ENCODE measurements at regions not wholly inside any gene's neighbourhood (a gene's known extent, or its start where the extent isn't known, plus 50 kb on each side); places are given as distances from the start of the nearest gene placed in this dataset.
"Not testable (repeated sequence)": the region's sequence is repeated elsewhere in the genome, so short reads cannot be mapped to it uniquely, and the experiment has no call there.

- not testable (repeated sequence) for H3K27me3 ChIP-seq (ENCODE audit: control insufficient read depth in 1 of 2, insufficient read depth in 2 of 2, low read length in 2 of 2); H3K9me3 ChIP-seq (ENCODE audit: low read length); H3K36me3 ChIP-seq (ENCODE audit: insufficient read depth, low read length); H3K27ac ChIP-seq (ENCODE audit: low read depth, low read length); H3K9ac ChIP-seq (ENCODE audit: low read length); H3K4me3 ChIP-seq (ENCODE audit: low read depth in 1 of 2, low read length in 2 of 2)
- H3K4me1 ChIP-seq (ENCODE audit: insufficient read depth, low read length), result peaks cover 28% of the 10 kb centered on the region
Measured at GRCh38 chr16:88240118-88240517, 142.6 kb upstream of the ZNF469 start.

- H3K4me3 ChIP-seq (ENCODE audit: low read depth in 1 of 2, low read length in 2 of 2); H3K9ac ChIP-seq (ENCODE audit: low read length); H3K27ac ChIP-seq (ENCODE audit: low read depth, low read length); H3K9me3 ChIP-seq (ENCODE audit: low read length); H3K27me3 ChIP-seq (ENCODE audit: control insufficient read depth in 1 of 2, insufficient read depth in 2 of 2, low read length in 2 of 2); H3K36me3 ChIP-seq (ENCODE audit: insufficient read depth, low read length): not testable (repeated sequence)
- peaks cover 29% of the 10 kb centered on the region for H3K4me1 ChIP-seq (ENCODE audit: insufficient read depth, low read length)
Measured at GRCh38 chr16:88240776-88241175, 142.0 kb upstream of the ZNF469 start.

- H3K36me3 ChIP-seq (ENCODE audit: insufficient read depth, low read length); H3K27me3 ChIP-seq (ENCODE audit: control insufficient read depth in 1 of 2, insufficient read depth in 2 of 2, low read length in 2 of 2); H3K9ac ChIP-seq (ENCODE audit: low read length); H3K27ac ChIP-seq (ENCODE audit: low read depth, low read length); H3K9me3 ChIP-seq (ENCODE audit: low read length); H3K4me3 ChIP-seq (ENCODE audit: low read depth in 1 of 2, low read length in 2 of 2): not testable (repeated sequence)
- peaks cover 32% of the 10 kb centered on the region for H3K4me1 ChIP-seq (ENCODE audit: insufficient read depth, low read length)
Measured at GRCh38 chr16:88241404-88242311, 141.1 kb upstream of the ZNF469 start.

- not testable (repeated sequence) for H3K4me3 ChIP-seq (ENCODE audit: low read depth in 1 of 2, low read length in 2 of 2)
Measured at GRCh38 chr16:88242312-88243295, 140.2 kb upstream of the ZNF469 start.

GRCh38 chr16:88243921-88244320, 138.8 kb upstream of the ZNF469 start:
- not testable (repeated sequence) for H3K36me3 ChIP-seq (ENCODE audit: insufficient read depth, low read length); H3K27ac ChIP-seq (ENCODE audit: low read depth, low read length); H3K9me3 ChIP-seq (ENCODE audit: low read length); H3K4me3 ChIP-seq (ENCODE audit: low read depth in 1 of 2, low read length in 2 of 2); H3K9ac ChIP-seq (ENCODE audit: low read length); H3K27me3 ChIP-seq (ENCODE audit: control insufficient read depth in 1 of 2, insufficient read depth in 2 of 2, low read length in 2 of 2)
- peaks cover 26% of the 10 kb centered on the region for H3K4me1 ChIP-seq (ENCODE audit: insufficient read depth, low read length)

More at GRCh38 chr16:88242312-88243295, 140.2 kb upstream of the ZNF469 start:
- not testable (repeated sequence) for H3K9ac ChIP-seq (ENCODE audit: low read length); H3K27me3 ChIP-seq (ENCODE audit: control insufficient read depth in 1 of 2, insufficient read depth in 2 of 2, low read length in 2 of 2); H3K27ac ChIP-seq (ENCODE audit: low read depth, low read length); H3K36me3 ChIP-seq (ENCODE audit: insufficient read depth, low read length); H3K9me3 ChIP-seq (ENCODE audit: low read length)
- H3K4me1 ChIP-seq (ENCODE audit: insufficient read depth, low read length), result peaks cover 32% of the 10 kb centered on the region

GRCh38 chr16:88245241-88246081, 137.3 kb upstream of the ZNF469 start:
- not testable (repeated sequence) for H3K9ac ChIP-seq (ENCODE audit: low read length); H3K36me3 ChIP-seq (ENCODE audit: insufficient read depth, low read length); H3K9me3 ChIP-seq (ENCODE audit: low read length); H3K27ac ChIP-seq (ENCODE audit: low read depth, low read length); H3K27me3 ChIP-seq (ENCODE audit: control insufficient read depth in 1 of 2, insufficient read depth in 2 of 2, low read length in 2 of 2)
- peak overlapping the region in 1 of 2 donors; percentile 14 for H3K4me3 ChIP-seq (ENCODE audit: low read depth in 1 of 2, low read length in 2 of 2)
- peaks cover 26% of the 10 kb centered on the region for H3K4me1 ChIP-seq (ENCODE audit: insufficient read depth, low read length)

- not testable (repeated sequence) for H3K9me3 ChIP-seq (ENCODE audit: low read length); H3K36me3 ChIP-seq (ENCODE audit: insufficient read depth, low read length); H3K27ac ChIP-seq (ENCODE audit: low read depth, low read length); H3K4me3 ChIP-seq (ENCODE audit: low read depth in 1 of 2, low read length in 2 of 2); H3K27me3 ChIP-seq (ENCODE audit: control insufficient read depth in 1 of 2, insufficient read depth in 2 of 2, low read length in 2 of 2); H3K9ac ChIP-seq (ENCODE audit: low read length)
- H3K4me1 ChIP-seq (ENCODE audit: insufficient read depth, low read length), result peaks cover 25% of the 10 kb centered on the region
Measured at GRCh38 chr16:88246955-88247582, 135.7 kb upstream of the ZNF469 start.

- not testable (repeated sequence) for H3K4me3 ChIP-seq (ENCODE audit: low read depth in 1 of 2, low read length in 2 of 2); H3K27me3 ChIP-seq (ENCODE audit: control insufficient read depth in 1 of 2, insufficient read depth in 2 of 2, low read length in 2 of 2); H3K9ac ChIP-seq (ENCODE audit: low read length); H3K27ac ChIP-seq (ENCODE audit: low read depth, low read length); H3K36me3 ChIP-seq (ENCODE audit: insufficient read depth, low read length); H3K9me3 ChIP-seq (ENCODE audit: low read length)
- peaks cover 21% of the 10 kb centered on the region for H3K4me1 ChIP-seq (ENCODE audit: insufficient read depth, low read length)
Measured at GRCh38 chr16:88247583-88247966, 135.2 kb upstream of the ZNF469 start.

GRCh38 chr16:88248761-88249160, 134.0 kb upstream of the ZNF469 start:
- H3K9me3 ChIP-seq (ENCODE audit: low read length); H3K36me3 ChIP-seq (ENCODE audit: insufficient read depth, low read length): not testable (repeated sequence)

GRCh38 chr16:88250381-88250780, 132.4 kb upstream of the ZNF469 start:
- not testable (repeated sequence) for H3K27ac ChIP-seq (ENCODE audit: low read depth, low read length); H3K9me3 ChIP-seq (ENCODE audit: low read length); H3K4me1 ChIP-seq (ENCODE audit: insufficient read depth, low read length); H3K27me3 ChIP-seq (ENCODE audit: control insufficient read depth in 1 of 2, insufficient read depth in 2 of 2, low read length in 2 of 2); H3K36me3 ChIP-seq (ENCODE audit: insufficient read depth, low read length); H3K4me3 ChIP-seq (ENCODE audit: low read depth in 1 of 2, low read length in 2 of 2); H3K9ac ChIP-seq (ENCODE audit: low read length)

More at GRCh38 chr16:88248761-88249160, 134.0 kb upstream of the ZNF469 start:
- not testable (repeated sequence) for H3K4me3 ChIP-seq (ENCODE audit: low read depth in 1 of 2, low read length in 2 of 2); H3K27me3 ChIP-seq (ENCODE audit: control insufficient read depth in 1 of 2, insufficient read depth in 2 of 2, low read length in 2 of 2); H3K9ac ChIP-seq (ENCODE audit: low read length); H3K27ac ChIP-seq (ENCODE audit: low read depth, low read length)
- peaks cover 12% of the 10 kb centered on the region for H3K4me1 ChIP-seq (ENCODE audit: insufficient read depth, low read length)

Data from muscle layer of colon (tissue), 2 donors.